Frontal cortex (tissue), 3 donors: ENCODE measurements at regions not wholly inside any gene's neighbourhood (a gene's known extent, or its start where the extent isn't known, plus 50 kb on each side); places are given as distances from the start of the nearest gene placed in this dataset.
"Not testable (repeated sequence)": the region's sequence is repeated elsewhere in the genome, so short reads cannot be mapped to it uniquely, and the experiment has no call there.

ENCODE experiments used
- DNase-seq, 2 donors: peaks; one replicate each; pipeline ENCODE4 v3.0.0; 2012; ENCODE audit warnings: low spot score in 2 of 2
- FAIRE-seq: peaks from 2 replicates; lab custom pipeline; 2012; peaks lifted over from hg19 to GRCh38; lab: Jason Lieb, UNC
- donor health status: control.
- donor health status: control.
- donor health status: control.

- DNase-seq (no peak), FAIRE-seq (no peak)
Observed at GRCh38 chr16:61045931-61046330, 990.3 kb downstream of the CDH8 start.

GRCh38 chr16:61042737-61043136, 993.5 kb downstream of the CDH8 start:
- DNase-seq (no peak), FAIRE-seq (no peak)

GRCh38 chr16:61030616-61031015, 1005.6 kb downstream of the CDH8 start:
- DNase-seq (no peak), FAIRE-seq (no peak)

GRCh38 chr16:61024180-61024900, 1011.9 kb downstream of the CDH8 start:
- FAIRE-seq (no peak), DNase-seq (no peak)

- FAIRE-seq (no peak), DNase-seq (no peak)
Observed at GRCh38 chr16:61014869-61015268, 1021.4 kb downstream of the CDH8 start.

- no peak for FAIRE-seq
Observed at GRCh38 chr16:61007694-61008093, 1028.5 kb downstream of the CDH8 start.

GRCh38 chr16:61005952-61006351, 1030.3 kb downstream of the CDH8 start:
- DNase-seq = no peak
- no peak for FAIRE-seq

More at GRCh38 chr16:61007694-61008093, 1028.5 kb downstream of the CDH8 start:
- DNase-seq = no peak

GRCh38 chr16:61002479-61003204, 1033.6 kb downstream of the CDH8 start:
- DNase-seq = no peak
- no peak for FAIRE-seq

GRCh38 chr16:60991886-60992285, 1044.4 kb downstream of the CDH8 start:
- DNase-seq (no peak), FAIRE-seq (no peak)

GRCh38 chr16:60989592-60989991, 1046.6 kb downstream of the CDH8 start:
- FAIRE-seq (no peak), DNase-seq (no peak)

GRCh38 chr16:60979119-60979518, 1057.1 kb downstream of the CDH8 start:
- FAIRE-seq = no peak
- DNase-seq = no peak

- DNase-seq = no peak
- no peak for FAIRE-seq
Observed at GRCh38 chr16:60949800-60950199, 1086.4 kb downstream of the CDH8 start.

- DNase-seq = no peak
- no peak for FAIRE-seq
Observed at GRCh38 chr16:60945225-60945624, 1091.0 kb downstream of the CDH8 start.

- not testable (repeated sequence) for FAIRE-seq, DNase-seq
Observed at GRCh38 chr16:60936189-60936588, 1100.0 kb downstream of the CDH8 start.

- FAIRE-seq = no peak
- DNase-seq = no peak
Observed at GRCh38 chr16:60932600-60932999, 1103.6 kb downstream of the CDH8 start.

- FAIRE-seq = no peak
- DNase-seq = no peak
Observed at GRCh38 chr16:60930291-60930690, 1105.9 kb downstream of the CDH8 start.

- no peak for FAIRE-seq
- no peak for DNase-seq
Observed at GRCh38 chr16:60922920-60923319, 1113.3 kb downstream of the CDH8 start.

- no peak for FAIRE-seq
- no peak for DNase-seq
Observed at GRCh38 chr16:60914334-60914733, 1121.9 kb downstream of the CDH8 start.

- DNase-seq = no peak
- FAIRE-seq = no peak
Observed at GRCh38 chr16:60907645-60908044, 1128.6 kb downstream of the CDH8 start.

GRCh38 chr16:60905811-60906210, 1130.4 kb downstream of the CDH8 start:
- DNase-seq (no peak), FAIRE-seq (no peak)

GRCh38 chr16:60902114-60902513, 1134.1 kb downstream of the CDH8 start:
- DNase-seq = no peak
- no peak for FAIRE-seq
